HuH-7 (cell line): ENCODE measurements at regions not wholly inside any gene's neighbourhood (a gene's known extent, or its start where the extent isn't known, plus 50 kb on each side); places are given as distances from the start of the nearest gene placed in this dataset.
"Not testable (repeated sequence)": the region's sequence is repeated elsewhere in the genome, so short reads cannot be mapped to it uniquely, and the experiment has no call there.

ENCODE experiments used
- DNase-seq: peaks from one replicate; pipeline ENCODE4 v3.0.0; 2011; ENCODE audit warnings: low spot score

- no peak for DNase-seq
Measured at GRCh38 chr5:125421006-125421405, 674.6 kb upstream of the ZNF608 start.

DNA sequence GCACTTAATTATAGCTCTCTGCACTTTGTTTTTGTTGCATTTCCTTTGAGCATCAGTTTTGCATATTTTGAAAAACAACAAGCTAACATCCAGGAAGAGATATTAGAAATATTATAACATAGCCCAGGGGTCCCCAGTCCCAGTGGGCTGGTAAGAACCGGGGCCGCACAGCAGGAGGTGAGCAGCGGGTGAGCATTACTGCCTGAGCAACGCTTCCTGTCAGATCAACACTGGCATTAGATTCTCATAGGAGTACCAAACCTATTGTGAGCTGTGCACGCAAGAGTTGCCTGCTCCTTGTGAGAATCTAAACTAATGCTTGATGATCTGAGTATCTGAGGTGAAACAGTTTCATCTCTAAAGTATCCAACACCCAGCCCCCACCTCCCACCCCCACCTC, 675.9 kb upstream of the ZNF608 start:
- DNase-seq = no peak

DNA sequence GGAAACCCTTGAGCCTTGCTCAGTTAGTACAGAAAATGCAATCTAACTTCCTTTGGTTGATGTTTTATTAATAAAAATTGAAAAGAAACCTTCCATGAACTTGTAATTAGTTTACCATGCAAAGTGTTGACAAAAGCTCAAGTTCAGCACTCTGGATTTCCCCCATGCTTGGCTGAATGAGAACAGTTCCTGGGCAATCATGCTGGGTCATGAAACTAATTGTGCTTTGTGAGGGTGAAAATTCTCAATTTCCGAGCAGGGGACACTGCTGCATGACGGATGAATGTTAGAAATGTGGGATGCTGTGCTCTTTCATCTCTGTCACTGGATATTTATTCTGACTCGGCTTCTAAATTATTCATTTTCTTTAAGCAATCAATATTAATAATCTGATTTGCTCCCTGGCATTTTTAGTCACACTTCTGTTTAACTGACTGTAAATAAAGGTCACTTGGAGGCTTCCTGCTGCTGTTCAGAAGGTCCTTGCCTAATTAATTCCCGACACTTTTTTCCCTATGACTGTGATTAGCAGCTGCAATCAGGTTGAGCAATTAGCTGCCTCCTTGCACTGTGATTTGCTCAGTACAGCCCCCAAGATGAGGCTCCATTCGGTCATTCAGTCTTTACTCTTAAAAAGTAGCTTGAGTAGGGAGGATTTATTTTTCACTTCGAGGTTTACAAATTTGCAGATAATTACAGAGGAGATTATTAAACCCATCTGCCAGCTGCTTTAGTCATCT, 678.1 kb upstream of the ZNF608 start:
- DNase-seq = no peak

DNA sequence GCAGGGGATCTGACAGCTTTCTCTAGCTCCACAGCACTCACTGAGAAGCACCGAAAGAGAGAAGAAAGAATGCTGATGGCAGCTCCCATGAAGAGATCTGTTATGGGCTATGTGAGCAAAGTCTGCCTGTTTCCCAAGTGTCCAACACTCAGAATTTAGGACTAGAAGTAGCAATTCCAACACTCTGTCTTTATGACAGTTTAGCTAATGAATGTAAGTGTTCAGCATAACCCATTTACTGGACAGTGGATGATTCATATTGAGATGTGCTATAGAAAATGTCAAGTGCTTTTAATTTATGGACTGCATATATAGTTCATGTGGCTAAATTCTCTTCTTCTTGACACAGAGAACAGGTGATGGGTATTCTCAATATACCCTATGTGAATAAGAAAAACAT, 683.1 kb upstream of the ZNF608 start:
- DNase-seq = no peak

DNA sequence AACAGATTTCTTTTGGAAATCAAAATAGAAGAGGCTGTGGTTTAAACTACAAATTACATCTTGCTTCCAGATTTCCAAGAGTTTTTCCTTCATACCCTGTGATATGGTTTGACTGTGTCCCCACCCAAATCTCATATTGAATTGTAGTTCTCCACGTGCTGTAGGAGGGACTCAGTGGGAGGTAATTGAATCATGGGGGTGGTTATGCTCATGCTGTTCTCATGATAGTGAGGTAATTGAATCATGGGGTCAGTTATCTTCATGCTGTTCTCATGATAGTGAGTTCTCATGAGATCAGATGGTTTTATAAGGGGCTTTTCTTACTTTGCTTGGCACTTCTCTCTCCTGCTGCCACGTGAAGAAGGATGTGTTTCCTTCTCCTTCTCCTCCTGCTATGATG, 687.0 kb upstream of the ZNF608 start:
- DNase-seq = no peak

DNA sequence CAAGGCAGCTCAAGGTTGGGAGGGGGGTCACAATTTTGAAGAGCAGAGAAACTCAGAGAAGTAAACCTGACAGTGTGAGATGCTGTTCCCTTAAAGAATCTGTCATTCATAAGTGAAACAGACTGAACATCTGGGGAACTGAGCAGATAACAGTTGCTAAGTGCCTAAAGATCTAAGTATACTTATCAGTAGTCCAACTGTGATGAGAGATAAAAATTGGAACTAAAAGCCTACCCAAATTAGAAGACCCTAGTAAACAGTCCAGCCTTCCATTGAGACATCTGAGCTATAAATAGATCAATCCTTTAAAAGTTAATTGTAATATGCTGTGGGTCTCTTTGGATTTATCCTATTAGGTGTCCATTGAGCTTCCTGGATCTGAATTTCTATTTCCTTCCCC, 692.8 kb upstream of the ZNF608 start:
- DNase-seq = no peak

- no peak for DNase-seq
Measured at GRCh38 chr5:125440905-125441304, 694.5 kb upstream of the ZNF608 start.

- DNase-seq = no peak
Measured at GRCh38 chr5:125446986-125447385, 700.5 kb upstream of the ZNF608 start.

DNA sequence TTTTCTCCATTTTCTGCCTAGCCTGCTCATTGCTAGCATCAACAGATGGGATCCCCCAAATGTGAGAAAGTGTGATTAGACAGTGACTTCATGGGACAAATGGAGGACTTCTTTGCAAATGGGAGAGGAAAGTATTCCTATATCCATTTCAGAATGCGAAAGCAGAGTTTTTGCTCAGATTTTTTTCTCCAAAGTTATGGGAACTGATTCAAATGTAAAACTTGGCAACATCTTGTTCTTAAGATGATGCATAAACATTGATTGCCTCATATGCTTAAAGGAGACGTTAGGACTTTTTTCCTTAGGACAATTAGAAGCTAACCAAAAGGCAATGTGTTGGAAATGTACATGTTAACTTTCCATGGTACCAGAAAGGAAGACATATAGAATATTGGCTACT, 704.3 kb upstream of the ZNF608 start:
- no peak for DNase-seq

DNA sequence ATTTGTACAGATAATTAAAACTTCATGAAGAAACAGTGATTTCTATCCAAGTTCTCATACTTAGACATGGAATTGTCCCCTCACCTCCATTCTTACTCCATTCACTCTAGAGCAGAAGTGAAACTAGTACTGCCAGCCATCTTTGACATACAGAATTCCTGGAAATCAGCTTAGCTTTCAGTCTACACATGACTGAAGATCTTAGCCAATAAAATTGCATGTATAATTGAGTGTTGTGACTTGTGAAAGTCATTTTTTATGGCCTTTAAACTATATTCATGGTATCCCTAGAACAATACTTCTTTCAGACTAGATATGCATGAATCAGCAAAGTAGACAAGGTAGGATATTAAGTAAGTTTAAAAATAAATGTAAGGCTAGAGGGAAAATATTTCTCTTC, 705.2 kb upstream of the ZNF608 start:
- no peak for DNase-seq

- DNase-seq = no peak
Measured at GRCh38 chr5:125452991-125453390, 706.6 kb upstream of the ZNF608 start.

DNA sequence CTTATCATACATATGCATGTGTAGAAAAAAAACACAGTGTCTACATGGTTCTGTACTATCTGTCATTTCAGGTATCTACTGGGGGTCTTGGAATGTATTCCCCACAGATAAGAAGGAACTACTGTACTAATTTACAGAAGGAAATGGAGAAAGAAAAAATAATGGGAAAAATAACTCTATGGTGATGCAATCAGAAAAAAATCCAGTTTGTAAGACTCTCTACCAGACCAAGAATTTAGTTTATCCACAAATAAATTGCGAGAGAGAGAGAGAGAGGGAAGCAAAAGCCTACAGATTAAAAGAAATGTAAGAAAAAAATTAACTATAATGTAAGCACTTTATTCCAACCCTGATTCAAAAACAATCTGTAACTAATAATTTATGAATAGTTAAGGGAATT, 708.6 kb upstream of the ZNF608 start:
- no peak for DNase-seq

DNA sequence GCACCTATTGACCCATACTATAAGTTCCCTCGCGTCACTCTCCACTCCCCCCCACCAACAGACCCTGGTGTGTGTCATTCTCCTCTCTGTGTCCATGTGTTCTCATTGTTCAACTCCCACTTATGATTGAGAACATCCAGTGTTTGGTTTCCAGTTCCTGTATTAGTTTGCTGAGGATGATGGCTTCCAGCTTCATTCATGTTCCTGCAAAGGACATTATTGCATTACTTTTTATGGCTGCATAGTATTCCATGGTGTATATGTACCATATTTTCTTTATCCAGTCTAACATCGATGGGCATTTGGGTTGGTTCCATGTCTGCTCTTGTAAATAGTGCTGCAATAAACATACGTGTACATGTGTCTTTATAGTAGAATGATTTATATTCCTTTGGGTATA, 709.6 kb upstream of the ZNF608 start:
- not testable (repeated sequence) for DNase-seq

DNA sequence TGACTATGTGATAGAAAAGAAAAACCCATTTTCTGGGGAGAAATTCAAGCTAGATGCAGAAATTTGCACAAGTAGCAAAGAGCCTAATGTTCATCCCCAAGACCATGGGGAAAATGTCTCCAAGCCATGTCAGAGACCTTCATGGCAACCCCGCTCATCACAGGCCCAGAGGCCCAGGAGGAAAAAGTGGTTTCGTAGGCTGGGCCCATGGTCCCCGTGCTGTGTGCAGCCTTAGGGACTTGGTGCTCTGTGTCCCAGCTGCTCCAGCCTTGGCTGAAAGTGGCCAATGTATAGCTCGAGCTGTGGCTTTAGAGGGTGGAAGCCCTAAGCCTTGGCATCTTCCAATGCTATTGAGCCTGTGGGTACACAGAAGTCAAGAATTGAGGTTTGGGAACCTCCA, 711.2 kb upstream of the ZNF608 start:
- no peak for DNase-seq

GRCh38 chr5:125458949-125459348, 712.5 kb upstream of the ZNF608 start:
- not testable (repeated sequence) for DNase-seq

- no peak for DNase-seq
Measured at GRCh38 chr5:125461641-125462072, 715.2 kb upstream of the ZNF608 start.

- no peak for DNase-seq
Measured at GRCh38 chr5:125463466-125464092, 717.1 kb upstream of the ZNF608 start.

DNA sequence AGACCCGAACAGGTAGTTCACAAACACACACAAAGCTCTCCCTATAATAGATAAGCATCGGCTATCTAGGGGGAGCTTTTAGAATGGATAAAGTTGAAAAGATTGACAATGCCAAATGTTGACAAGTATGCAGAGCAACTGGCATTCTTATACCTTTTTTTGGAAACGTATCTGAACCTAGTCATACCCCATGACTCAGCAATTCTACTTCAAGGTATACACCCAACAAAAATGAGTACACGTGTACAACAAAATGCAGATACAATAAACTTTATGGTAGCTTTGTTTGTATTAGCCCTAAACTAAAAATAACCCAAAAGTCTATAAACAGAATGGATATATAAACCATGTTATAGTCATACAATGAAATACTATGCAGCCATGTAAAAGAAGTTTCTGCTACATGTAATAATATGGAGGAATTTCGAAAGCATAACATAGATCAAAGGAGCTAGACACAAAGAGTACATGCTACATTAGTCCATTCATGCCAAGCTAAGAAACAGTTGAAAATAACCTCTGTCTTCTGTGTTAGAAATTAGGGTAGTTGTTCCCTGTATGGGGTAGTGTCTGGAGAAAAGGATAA, 718.5 kb upstream of the ZNF608 start:
- DNase-seq = no peak

GRCh38 chr5:125465703-125466102, 719.3 kb upstream of the ZNF608 start:
- DNase-seq = no peak

DNA sequence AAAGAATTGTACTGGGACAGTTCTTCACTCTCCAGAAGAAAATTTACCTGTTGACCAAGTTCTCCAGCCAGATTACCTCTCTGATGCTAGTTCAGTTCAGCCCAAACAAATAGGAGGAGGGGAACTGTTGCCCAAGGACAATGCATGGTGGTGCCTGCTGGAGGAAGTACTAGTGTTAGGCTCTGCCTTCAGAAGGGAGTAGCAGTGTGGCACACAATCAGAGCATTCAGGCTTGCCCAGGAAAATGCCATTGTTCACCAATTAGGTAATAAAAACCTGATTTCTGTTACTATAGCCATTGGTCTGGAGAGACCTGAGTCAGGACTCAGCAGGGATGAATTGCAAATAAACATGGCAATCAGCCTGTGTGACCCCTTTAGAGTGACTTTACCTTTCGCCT, 720.8 kb upstream of the ZNF608 start:
- DNase-seq = no peak

GRCh38 chr5:125470280-125470902, 724.0 kb upstream of the ZNF608 start:
- DNase-seq = no peak

- DNase-seq = no peak
Measured at GRCh38 chr5:125476901-125477585, 730.6 kb upstream of the ZNF608 start.

DNA sequence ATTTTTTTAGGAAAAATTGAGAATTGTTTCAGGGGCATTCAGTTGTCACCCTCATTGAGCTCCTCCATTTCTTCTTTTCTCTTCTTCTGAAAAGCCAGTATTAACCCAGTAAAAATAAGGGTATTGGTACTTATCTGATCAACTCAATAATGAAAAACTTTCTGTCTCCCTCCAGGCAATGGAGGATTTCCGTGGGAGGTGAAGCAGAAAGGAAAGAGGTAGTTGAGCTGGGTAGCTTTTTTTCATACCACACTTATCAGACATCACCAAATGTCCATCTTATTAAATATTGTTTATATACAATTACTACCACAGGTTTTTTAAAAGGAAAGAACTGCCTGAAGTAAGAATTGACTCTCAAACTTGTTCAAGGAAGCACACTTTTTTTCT, 731.1 kb upstream of the ZNF608 start:
- DNase-seq = no peak
